Body of pancreas (tissue), 4 donors: ENCODE measurements at regions not wholly inside any gene's neighbourhood (a gene's known extent, or its start where the extent isn't known, plus 50 kb on each side); places are given as distances from the start of the nearest gene placed in this dataset.
"Not testable (repeated sequence)": the region's sequence is repeated elsewhere in the genome, so short reads cannot be mapped to it uniquely, and the experiment has no call there.

Experiments used
- ATAC-seq: fragments of 150-250 bp; one replicate; pipeline ENCODE4 v1.9.1; 2016
- DNase-seq, 4 donors: peaks; one replicate each; pipeline ENCODE4 v3.0.0-alpha.2; 2019
- H3K27ac ChIP-seq, 4 donors: fragments of 200-600 bp; sonication (generic); 1 replicate in 3 of 4; 2 replicates in 1 of 4; pipeline versions ENCODE4 v1.5.1 to v1.6.1; 2016 to 2019; ENCODE audit warnings: mild to moderate bottlenecking in 1 of 4, mixed read lengths in 1 of 4, moderate library complexity in 1 of 4
- H3K27me3 ChIP-seq, 2 donors: fragments of 200-600 bp; sonication (generic); one replicate each; pipeline ENCODE4 v1.6.0; 2016; ENCODE audit warnings: mild to moderate bottlenecking in 1 of 2
- H3K36me3 ChIP-seq, 2 donors: fragments of 200-600 bp; sonication (generic); replicated peaks in 1 of 2; 2 replicates each; pipeline ENCODE4 v1.5.1; 2016; ENCODE audit warnings: low read depth in 2 of 2; ENCODE audit not compliant: insufficient read depth in 1 of 2
- H3K4me1 ChIP-seq: fragments of 200-600 bp; sonication (generic); one replicate; pipeline ENCODE4 v1.6.0; 2016
- H3K4me3 ChIP-seq, 2 donors: fragments of 200-600 bp; sonication (generic); 1 replicate in 1 of 2; 2 replicates in 1 of 2; pipeline ENCODE4 v1.5.1; 2016 to 2019
- H3K9me3 ChIP-seq, 3 donors: fragments of 200-600 bp; sonication (generic); 1 replicate in 2 of 3; 2 replicates in 1 of 3; pipeline ENCODE4 v1.5.1; 2016
- CTCF ChIP-seq, 7 experiments: fragments of 450-650 bp in 4 of 7; fragments of 200-600 bp in 3 of 7; sonication (generic) in 3 of 7; IDR thresholded peaks; one replicate each; pipeline ENCODE4 v1.5.1; 2016 to 2019; ENCODE audit warnings: antibody characterized with exemption in 7 of 7
- WGBS, 2 donors: methylation state at CpG; one replicate each; pipeline ENCODE4 v1.1.5; 2017; 5-methylcytosine and 5-hydroxymethylcytosine counted together
- intact Hi-C: fragments of 100-400 bp; cut with DNase I; formaldehyde crosslinking; loops from one replicate; pipeline ENCODE4 v1.15.1; 2023

GRCh38 chr4:9505341-9505740 lies 61.1 kb downstream of the DEFB131A start:
- DNase-seq, H3K36me3 ChIP-seq, H3K27me3 ChIP-seq, ATAC-seq, H3K4me3 ChIP-seq, intact Hi-C loops, H3K4me1 ChIP-seq, H3K27ac ChIP-seq, H3K9me3 ChIP-seq: not testable (repeated sequence)
- WGBS, 2 donors = 87 to 94% methylated on average over 17 of the region's 21 CpGs

GRCh38 chr4:9506672-9507071 lies 62.5 kb downstream of the DEFB131A start:
- H3K4me3 ChIP-seq, DNase-seq, H3K9me3 ChIP-seq, ATAC-seq, intact Hi-C loops, H3K27ac ChIP-seq, H3K4me1 ChIP-seq, H3K27me3 ChIP-seq, H3K36me3 ChIP-seq: not testable (repeated sequence)
- 84 to 85% methylated on average over 2 of the region's 2 CpGs for WGBS, 2 donors

DNA sequence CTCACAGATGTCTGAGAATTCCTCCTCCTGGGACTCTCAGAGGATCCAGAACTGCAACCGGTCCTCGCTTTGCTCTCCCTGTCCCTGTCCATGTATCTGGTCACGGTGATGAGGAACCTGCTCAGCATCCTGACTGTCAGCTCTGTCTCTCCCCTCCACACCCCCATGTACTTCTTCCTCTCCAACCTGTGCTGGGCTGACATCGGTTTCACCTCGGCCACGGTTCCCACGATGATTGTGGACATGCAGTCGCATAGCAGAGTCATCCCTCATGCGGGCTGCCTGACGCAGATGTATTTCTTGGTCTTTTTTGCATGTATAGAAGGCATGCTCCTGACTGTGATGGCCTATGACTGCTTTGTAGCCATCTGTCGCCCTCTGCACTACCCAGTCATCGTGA lies 68.7 kb downstream of the DEFB131A start:
- H3K27ac ChIP-seq, H3K4me1 ChIP-seq, H3K9me3 ChIP-seq, intact Hi-C loops, H3K4me3 ChIP-seq, DNase-seq, H3K27me3 ChIP-seq, ATAC-seq, H3K36me3 ChIP-seq: not testable (repeated sequence)
- 68 to 79% methylated on average over 12 of the region's 12 CpGs for WGBS, 2 donors

- DNase-seq, H3K9me3 ChIP-seq, H3K27ac ChIP-seq, H3K4me3 ChIP-seq, H3K27me3 ChIP-seq, intact Hi-C loops, H3K36me3 ChIP-seq, ATAC-seq, H3K4me1 ChIP-seq: not testable (repeated sequence)
- 48% methylated on average over 8 to 9 of the region's 9 CpGs for WGBS, 2 donors
These were observed 75.4 kb downstream of the DEFB131A start for GRCh38 chr4:9519631-9520030.

DNA sequence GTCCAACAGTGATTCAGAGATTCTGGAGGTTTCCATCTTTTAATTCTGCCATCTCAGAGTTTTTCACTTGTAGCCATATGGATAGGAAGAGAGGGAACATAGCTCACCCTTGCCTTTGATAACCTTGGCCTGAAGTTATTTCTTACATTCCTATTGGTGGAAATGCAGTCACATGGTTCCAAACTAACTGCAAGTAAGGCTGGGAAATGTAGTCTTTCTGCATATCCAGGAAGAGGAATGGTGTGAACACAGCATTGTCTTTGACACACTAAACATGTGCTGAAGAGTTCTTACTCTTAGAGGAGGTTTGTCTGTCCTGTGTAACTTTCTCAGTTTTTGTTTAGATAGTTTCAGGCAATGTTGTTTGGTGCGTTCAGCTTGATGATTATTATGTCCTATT lies 78.7 kb downstream of the DEFB131A start:
- DNase-seq, H3K36me3 ChIP-seq, H3K27ac ChIP-seq, H3K27me3 ChIP-seq, ATAC-seq, intact Hi-C loops, H3K4me1 ChIP-seq, H3K4me3 ChIP-seq, H3K9me3 ChIP-seq: not testable (repeated sequence)
- 74 to 88% methylated on average over 1 of the region's 1 CpG for WGBS, 2 donors

DNA sequence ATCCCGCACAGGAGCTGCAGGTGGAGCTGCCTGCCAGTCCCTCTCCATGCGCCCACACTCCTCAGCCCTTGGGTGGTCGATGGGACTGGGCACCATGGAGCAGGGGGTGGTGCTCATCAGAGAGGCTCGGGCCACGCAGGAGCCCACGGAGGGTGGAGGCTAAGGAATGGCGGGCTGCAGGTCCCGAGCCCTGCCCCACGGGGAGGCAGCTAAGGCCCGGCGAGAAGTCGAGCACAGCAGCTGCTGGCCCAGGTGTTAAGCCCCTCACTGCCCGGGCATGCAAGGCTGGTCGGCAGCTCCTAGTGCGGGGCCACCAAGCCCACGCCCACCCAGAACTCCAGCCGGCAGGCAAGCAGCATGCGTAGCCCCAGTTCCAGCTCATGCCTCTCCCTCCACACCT lies 80.2 kb downstream of the DEFB131A start:
- H3K4me1 ChIP-seq, H3K4me3 ChIP-seq, intact Hi-C loops, H3K27me3 ChIP-seq, DNase-seq, ATAC-seq, H3K9me3 ChIP-seq, H3K36me3 ChIP-seq, H3K27ac ChIP-seq: not testable (repeated sequence)
- WGBS, 2 donors = 78 to 80% methylated on average over 5 to 14 of the region's 18 CpGs

DNA sequence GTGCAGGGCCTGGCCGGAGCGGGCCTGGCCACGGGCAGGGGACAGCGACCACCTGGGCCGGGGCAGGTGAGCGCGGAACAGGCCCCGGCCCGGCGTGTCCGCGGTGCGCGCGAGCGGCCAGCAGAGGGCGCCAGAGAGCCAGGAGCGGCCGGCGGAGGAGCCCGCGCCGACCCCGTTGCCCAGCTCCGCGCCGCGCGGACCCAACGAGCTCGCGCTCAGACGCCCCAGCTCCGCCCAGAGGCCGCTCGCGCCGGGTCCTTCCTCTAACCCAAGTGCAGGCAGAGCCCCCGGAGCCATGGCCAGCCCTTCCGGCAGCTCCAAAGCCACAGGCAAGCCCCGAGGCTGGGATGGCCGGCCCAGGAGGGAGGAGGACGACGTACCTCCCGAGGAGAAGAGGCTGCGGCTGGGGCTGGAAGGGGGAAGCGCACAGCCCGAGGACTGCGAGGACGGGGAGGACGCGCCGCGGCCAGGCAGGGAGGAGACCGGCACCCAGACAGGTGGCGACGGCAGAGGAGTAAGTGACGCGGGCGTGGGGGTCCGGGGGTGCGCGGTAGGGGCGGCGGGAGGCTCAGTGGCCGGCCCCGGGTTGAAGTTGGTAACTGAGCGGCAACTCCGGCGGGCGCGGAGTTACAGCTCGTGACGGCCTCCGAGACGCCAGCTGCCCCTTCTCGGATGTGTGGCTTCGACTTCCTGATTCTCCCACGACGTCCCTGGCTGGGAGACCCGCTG lies 88.1 kb downstream of the DEFB131A start:
- 0 to 1% methylated on average over 9 to 57 of the region's 81 CpGs for WGBS, 2 donors
- intact Hi-C loops = not testable (repeated sequence)

GRCh38 chr4:9532863-9533192 lies 88.6 kb downstream of the DEFB131A start:
- intact Hi-C loops, H3K4me3 ChIP-seq, H3K36me3 ChIP-seq, DNase-seq, H3K4me1 ChIP-seq, H3K27ac ChIP-seq, ATAC-seq, H3K27me3 ChIP-seq, H3K9me3 ChIP-seq: not testable (repeated sequence)
- WGBS, 2 donors = 10 to 17% methylated on average over 9 to 11 of the region's 15 CpGs

More for the DNA sequence above, 88.1 kb downstream of the DEFB131A start:
- not testable (repeated sequence) for H3K36me3 ChIP-seq, H3K27me3 ChIP-seq, H3K9me3 ChIP-seq, H3K4me1 ChIP-seq
- H3K4me3 ChIP-seq = peak overlapping the region in 1 of 2 donors; percentile 50
- peak in 6 of 7 experiments; percentile 27 to 99 (median 84) for TF ChIP-seq CTCF (IDR thresholded peaks at IDR 0.05)
- peak; percentile 50 for ATAC-seq
- H3K27ac ChIP-seq = peak overlapping the region in 1 of 4 donors; percentile 44
- DNase-seq = peak; percentile 66 to 77 (median 72)

GRCh38 chr4:9537101-9537500 lies 92.9 kb downstream of the DEFB131A start:
- H3K4me3 ChIP-seq, DNase-seq, H3K9me3 ChIP-seq, H3K27ac ChIP-seq, intact Hi-C loops, ATAC-seq, H3K4me1 ChIP-seq, H3K36me3 ChIP-seq, H3K27me3 ChIP-seq: not testable (repeated sequence)
- 50 to 52% methylated on average over 8 to 9 of the region's 9 CpGs for WGBS, 2 donors

DNA sequence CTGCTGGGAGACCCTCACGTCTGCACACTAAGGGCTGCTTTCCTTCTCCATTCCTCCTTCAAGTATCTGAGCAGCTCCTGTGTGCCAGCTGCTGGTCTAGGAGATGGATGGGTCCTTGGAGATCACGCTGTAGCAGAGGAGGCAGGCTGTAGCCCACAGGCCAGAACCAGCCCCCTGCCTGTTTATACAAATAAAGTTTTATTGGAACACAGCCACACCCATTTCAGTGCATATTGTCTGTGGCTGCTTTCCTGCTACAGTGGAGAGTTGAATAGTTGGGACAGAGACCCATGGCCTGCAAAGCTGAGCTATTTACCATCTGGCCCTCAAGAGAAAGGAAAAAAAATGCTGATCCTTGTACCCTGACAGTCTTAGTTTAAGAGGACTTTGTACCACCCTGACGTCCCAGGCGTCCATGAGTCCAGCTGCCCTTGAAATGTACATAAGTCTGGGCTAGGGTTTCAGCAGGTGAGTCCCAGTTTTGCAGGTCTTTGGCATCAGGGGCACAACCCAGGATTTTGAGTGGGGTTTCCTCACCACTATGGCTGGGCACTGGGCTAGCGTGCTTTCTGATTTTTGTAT lies 95.8 kb downstream of the DEFB131A start:
- 62 to 64% methylated on average over 5 of the region's 5 CpGs for WGBS, 2 donors
- H3K27ac ChIP-seq, DNase-seq, H3K4me1 ChIP-seq, H3K36me3 ChIP-seq, H3K4me3 ChIP-seq, H3K27me3 ChIP-seq, ATAC-seq, H3K9me3 ChIP-seq, intact Hi-C loops: not testable (repeated sequence)

- WGBS, 2 donors = 30 to 34% methylated on average over 3 of the region's 3 CpGs
- intact Hi-C loops, H3K27me3 ChIP-seq, H3K9me3 ChIP-seq, ATAC-seq, H3K36me3 ChIP-seq, H3K27ac ChIP-seq, H3K4me1 ChIP-seq, DNase-seq, H3K4me3 ChIP-seq: not testable (repeated sequence)
These were observed 97.2 kb downstream of the DEFB131A start for GRCh38 chr4:9541388-9541915.
